ENCODE measurements at regions not wholly inside any gene's neighbourhood (a gene's known extent, or its start where the extent isn't known, plus 50 kb on each side); places are given as distances from the start of the nearest gene placed in this dataset.

DNA sequence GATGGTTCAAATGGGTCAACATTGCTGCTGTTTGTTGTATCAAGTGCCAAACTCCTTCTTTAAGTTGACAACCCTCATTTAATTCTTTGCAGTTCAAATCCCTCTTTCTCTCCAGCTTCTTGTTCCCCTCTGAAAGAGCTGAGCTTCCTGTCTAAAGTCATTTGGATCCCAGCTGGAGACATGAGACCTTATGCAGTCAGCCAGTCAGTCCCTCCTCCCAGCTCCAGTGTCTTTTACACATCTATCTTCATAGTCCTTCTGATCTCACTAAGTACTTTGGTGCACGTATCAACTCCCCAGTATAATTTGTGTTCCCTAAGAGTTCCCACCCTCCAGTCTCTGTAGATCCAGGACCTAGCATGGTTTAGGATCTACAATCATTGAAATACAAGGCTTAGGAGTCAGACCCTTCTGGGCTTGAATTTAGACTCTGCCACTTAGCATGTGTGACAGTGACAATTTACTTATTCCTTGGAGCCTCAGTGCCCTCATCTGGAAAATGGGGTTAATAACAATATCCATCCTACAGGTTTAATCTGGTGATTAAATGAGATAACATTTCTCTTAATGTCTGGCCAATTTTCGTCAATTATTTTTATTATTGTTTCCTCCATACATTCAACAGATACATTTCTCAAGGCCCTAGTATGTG, 102.8 kb upstream of the SEMA6D start:
- no peak for DNase-seq (ENCODE audit: low read depth, low spot score)

- no peak for DNase-seq (ENCODE audit: low read depth, low spot score)
These were observed 100.4 kb upstream of the SEMA6D start for GRCh38 chr15:47616876-47617275.

- DNase-seq (ENCODE audit: low read depth, low spot score): no peak
These were observed 99.1 kb upstream of the SEMA6D start for GRCh38 chr15:47618241-47618640.

DNA sequence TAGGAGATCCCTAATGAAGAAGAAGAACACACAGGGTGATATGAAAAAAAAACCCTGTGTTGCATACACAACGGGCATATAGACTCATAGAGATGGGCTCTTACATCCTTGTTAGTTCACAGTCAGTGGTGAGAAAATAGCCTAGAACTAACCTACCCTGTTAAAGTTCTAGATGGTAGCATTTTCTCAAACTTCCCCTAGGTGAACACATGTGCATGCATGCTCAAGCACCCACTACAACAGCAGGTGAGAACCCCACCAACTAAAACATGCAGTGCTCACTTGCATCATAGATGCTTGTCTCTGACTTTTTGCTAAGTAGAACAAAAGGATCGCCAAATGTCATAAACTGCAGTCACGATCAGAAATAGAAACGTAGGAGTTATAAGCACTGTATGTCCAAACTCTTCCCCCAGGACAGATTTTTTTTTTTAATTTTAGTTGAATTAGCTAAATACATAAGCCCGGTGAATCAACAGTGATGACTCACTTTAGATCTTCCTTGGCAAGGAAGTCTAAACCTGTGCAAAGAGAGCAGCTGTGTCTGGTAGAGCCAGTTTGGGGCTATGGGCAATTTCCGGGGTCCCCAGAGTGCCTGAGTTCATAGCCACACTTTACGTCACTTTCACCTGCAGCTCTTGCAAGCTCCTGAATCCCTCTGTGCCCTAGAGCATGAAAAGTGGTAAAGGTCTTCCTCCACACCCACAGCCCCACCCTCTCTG, 96.2 kb upstream of the SEMA6D start:
- DNase-seq (ENCODE audit: low read depth, low spot score): no peak

- no peak for DNase-seq (ENCODE audit: low read depth, low spot score)
These were observed 95.2 kb upstream of the SEMA6D start for GRCh38 chr15:47622055-47622454.

- no peak for DNase-seq (ENCODE audit: low read depth, low spot score)
These were observed 92.8 kb upstream of the SEMA6D start for GRCh38 chr15:47624503-47624902.

- no peak for DNase-seq (ENCODE audit: low read depth, low spot score)
These were observed 78.3 kb upstream of the SEMA6D start for GRCh38 chr15:47639042-47639441.

DNA sequence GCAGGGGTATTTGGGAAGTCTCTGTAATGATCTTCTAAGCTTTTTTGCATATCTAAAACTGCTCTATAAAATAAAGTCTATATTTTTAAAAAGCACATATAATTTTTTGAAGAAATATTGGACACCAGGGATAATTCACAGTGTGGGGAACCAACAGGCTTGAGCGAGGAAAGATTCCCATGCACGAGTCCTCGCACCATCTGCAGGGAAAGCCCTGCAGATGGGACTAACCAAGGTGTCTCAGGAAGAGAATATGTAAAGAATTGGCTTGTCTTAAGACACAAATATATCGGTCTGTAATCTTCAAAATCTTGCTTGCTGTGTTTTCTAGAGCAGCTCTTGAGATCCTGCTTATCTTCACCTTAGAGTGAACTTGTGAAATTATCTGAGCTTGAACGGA, 77.2 kb upstream of the SEMA6D start:
- DNase-seq (ENCODE audit: low read depth, low spot score): no peak

DNA sequence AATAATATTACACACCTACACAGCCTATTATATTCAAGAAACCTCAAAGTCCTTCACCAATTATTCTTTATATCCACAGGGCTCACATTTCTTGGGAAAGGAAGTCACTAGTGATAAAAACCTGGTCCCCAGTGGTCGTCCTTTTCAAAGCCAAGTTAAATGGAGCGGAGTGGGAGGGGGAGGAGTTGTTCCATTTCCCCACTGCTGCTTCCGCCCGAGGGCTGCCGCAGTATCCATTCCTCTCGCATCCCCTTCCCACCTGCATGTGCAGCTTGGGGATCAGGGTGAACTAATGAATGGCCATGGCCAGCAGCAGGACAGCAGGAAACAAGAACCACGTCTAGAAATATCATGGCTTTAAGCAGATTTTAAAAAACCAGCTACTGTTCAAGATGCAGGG, 76.4 kb upstream of the SEMA6D start:
- no peak for DNase-seq (ENCODE audit: low read depth, low spot score)

DNA sequence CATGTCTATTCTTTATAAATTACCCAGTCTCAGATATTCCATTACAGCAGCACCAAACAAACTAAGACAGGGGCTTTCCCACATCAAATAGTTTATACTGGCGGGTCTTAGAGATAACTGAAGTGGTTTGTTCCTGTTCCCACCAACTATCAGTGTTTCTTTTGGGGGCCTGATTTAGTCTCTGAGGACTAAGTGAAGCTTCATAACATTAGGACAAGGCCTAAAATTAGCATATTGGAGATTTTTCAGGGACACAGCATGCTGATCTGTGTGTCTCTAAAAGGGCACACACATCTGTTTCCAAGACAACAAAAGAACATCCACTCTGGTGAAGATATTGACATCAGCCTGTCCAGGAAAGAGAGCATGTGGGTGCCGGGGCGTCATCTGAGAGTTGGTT, 72.6 kb upstream of the SEMA6D start:
- no peak for DNase-seq (ENCODE audit: low read depth, low spot score)

- DNase-seq (ENCODE audit: low read depth, low spot score): no peak
These were observed 66.7 kb upstream of the SEMA6D start for GRCh38 chr15:47650564-47650963.

DNA sequence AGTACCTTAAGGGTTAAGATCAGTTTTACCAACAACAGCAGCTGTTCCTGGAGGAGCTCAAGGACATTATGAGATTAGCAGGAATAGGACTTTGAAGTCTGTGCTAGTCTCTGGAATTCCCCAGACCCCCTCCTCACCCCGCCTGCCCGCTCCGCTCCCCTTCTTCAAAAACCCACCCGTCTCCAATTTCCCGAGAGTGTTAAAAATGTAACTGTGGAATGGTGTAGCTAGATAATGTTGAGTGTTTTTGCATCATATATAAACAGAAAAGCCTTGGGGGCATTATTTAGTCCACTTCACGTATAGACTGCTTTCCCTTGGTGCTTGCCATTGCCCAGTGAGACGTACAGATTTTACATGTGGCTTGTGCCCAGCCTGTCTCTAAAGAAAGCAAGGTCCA, 65.0 kb upstream of the SEMA6D start:
- no peak for DNase-seq (ENCODE audit: low read depth, low spot score)

DNA sequence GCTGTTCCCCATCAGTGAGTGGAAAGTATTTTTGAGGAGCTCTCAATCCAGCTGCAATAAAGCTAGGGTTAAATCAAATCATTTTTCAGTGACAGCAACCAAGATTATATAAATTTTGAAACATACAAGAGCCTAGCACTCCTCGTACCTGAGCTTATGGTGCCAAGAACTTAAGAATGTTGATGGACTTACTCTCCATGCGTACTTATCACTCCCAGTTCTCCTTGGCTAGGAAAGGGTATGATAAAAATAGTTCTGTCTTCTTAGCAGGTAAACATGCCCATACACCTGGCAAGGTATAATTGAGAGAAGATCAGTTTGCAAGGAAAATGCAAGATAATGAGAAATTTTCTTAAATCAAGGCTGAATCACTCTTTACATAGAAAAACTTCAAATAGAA, 64.5 kb upstream of the SEMA6D start:
- DNase-seq (ENCODE audit: low read depth, low spot score): no peak

DNA sequence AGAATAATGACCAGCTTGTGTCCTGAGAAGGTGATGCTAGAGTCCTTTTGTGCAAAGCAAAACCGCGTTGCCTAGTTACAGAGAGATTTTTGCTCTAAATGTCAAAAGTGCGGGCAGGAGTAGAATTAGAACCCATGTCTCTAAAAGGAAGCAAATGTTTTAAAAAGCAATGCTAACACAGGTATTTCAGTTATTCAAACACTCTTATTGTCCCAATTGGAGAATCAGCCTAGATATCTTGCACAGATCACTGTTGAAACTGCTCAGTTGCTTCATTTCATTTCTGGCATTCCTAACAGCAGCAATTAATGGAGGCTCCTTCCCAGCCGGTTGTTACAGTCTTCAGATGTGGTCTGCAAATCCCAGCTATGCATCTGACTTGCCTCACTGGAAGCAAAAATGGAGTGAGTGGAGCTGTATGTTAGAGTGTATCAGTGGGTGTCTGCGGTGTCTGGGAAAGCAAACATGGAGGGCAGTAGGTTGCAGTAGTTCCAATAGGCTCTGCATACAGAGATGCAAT, 55.6 kb upstream of the SEMA6D start:
- no peak for DNase-seq (ENCODE audit: low read depth, low spot score)

DNA sequence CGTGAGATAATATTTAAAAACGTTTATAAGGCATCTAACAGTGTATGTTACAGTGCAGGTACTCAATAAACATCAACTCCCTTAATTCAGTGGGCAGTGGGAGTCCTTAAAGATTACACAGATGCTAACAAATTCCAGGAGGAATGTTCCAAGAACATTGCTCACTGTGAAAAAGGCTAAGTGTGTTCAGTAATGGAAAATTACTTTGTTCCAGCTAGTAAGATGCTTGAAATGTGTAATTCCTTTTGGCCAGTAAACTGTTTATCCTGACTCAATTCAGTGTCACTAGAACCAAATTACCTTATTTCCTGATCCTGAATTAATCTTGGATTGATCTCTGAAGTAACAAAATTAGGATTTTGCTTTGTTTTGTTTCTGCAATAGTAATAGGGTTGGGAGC, 54.2 kb upstream of the SEMA6D start:
- no peak for DNase-seq (ENCODE audit: low read depth, low spot score)

Measured in ELF-1 (cell line).